Thoracic aorta (tissue), 2 donors: ENCODE measurements at regions not wholly inside any gene's neighbourhood (a gene's known extent, or its start where the extent isn't known, plus 50 kb on each side); places are given as distances from the start of the nearest gene placed in this dataset.

ENCODE experiments used
- ATAC-seq: fragments of 150-250 bp; one replicate; pipeline ENCODE4 v1.8.0; 2017; ENCODE audit warnings: low read depth; ENCODE audit not compliant: insufficient number of reproducible peaks, low FRiP score
- DNase-seq: peaks from one replicate; pipeline ENCODE4 v3.0.0-alpha.2; 2020; ENCODE audit warnings: low spot score
- H3K27ac ChIP-seq, 2 donors: fragments of 200-600 bp; sonication (generic); 1 replicate in 1 of 2; 2 replicates in 1 of 2; pipeline ENCODE4 v1.5.1; 2016; ENCODE audit warnings: mild to moderate bottlenecking in 2 of 2, moderate library complexity in 2 of 2
- H3K27me3 ChIP-seq: fragments of 200-600 bp; sonication (generic); replicated peaks from 2 replicates; pipeline ENCODE4 v1.6.0; 2016; ENCODE audit warnings: mild to moderate bottlenecking; ENCODE audit not compliant: insufficient read depth
- H3K36me3 ChIP-seq: fragments of 200-600 bp; sonication (generic); one replicate; pipeline ENCODE4 v1.5.1; 2016
- H3K4me1 ChIP-seq, 2 donors: fragments of 200-600 bp; sonication (generic); 1 replicate in 1 of 2; 2 replicates in 1 of 2; pipeline versions ENCODE4 v1.5.1 to v1.6.0; 2016; ENCODE audit warnings: low read depth in 2 of 2, mild to moderate bottlenecking in 1 of 2; ENCODE audit not compliant: control insufficient read depth in 1 of 2
- H3K4me3 ChIP-seq: fragments of 200-600 bp; sonication (generic); 2 replicates; pipeline ENCODE4 v1.5.1; 2016; ENCODE audit warnings: mild to moderate bottlenecking
- H3K9me3 ChIP-seq: fragments of 200-600 bp; sonication (generic); 2 replicates; pipeline ENCODE4 v1.5.1; 2016
- CTCF ChIP-seq: fragments of 200-600 bp; sonication (generic); IDR thresholded peaks from one replicate; pipeline ENCODE4 v1.5.1; 2019; ENCODE audit warnings: antibody characterized with exemption

GRCh38 chr11:36945384-36945783 lies 347.3 kb upstream of the RAG2 start:
- Histone ChIP-seq H3K27me3 (no peaks in the 10 kb centered on the region), H3K4me1 (no peaks in the 10 kb centered on the region), H3K27ac (no peak overlapping the region), H3K36me3 (no peaks in the 10 kb centered on the region), H3K9me3 (no peaks in the 10 kb centered on the region), H3K4me3 (no peak overlapping the region)
- DNase-seq (no peak), ATAC-seq (no peak)
- TF ChIP-seq CTCF = no peak

- no peak overlapping the region for H3K27ac ChIP-seq
- H3K4me1 ChIP-seq = no peaks in the 10 kb centered on the region
- no peaks in the 10 kb centered on the region for H3K9me3 ChIP-seq
- no peaks in the 10 kb centered on the region for H3K27me3 ChIP-seq
- no peak for TF ChIP-seq CTCF
- no peaks in the 10 kb centered on the region for H3K36me3 ChIP-seq
- H3K4me3 ChIP-seq = no peak overlapping the region
- DNase-seq = no peak
- ATAC-seq = no peak
These were observed 335.4 kb upstream of the RAG2 start for GRCh38 chr11:36933481-36933880.

GRCh38 chr11:36931139-36931538 lies 333.1 kb upstream of the RAG2 start:
- H3K27ac ChIP-seq = no peak overlapping the region
- no peaks in the 10 kb centered on the region for H3K27me3 ChIP-seq
- DNase-seq = no peak
- no peaks in the 10 kb centered on the region for H3K9me3 ChIP-seq
- TF ChIP-seq CTCF = no peak
- no peaks in the 10 kb centered on the region for H3K36me3 ChIP-seq
- ATAC-seq = no peak
- H3K4me1 ChIP-seq = no peaks in the 10 kb centered on the region
- H3K4me3 ChIP-seq = no peak overlapping the region

- Histone ChIP-seq H3K27me3 (no peaks in the 10 kb centered on the region), H3K9me3 (no peaks in the 10 kb centered on the region), H3K4me1 (no peaks in the 10 kb centered on the region), H3K36me3 (no peaks in the 10 kb centered on the region), H3K4me3 (no peak overlapping the region), H3K27ac (no peak overlapping the region)
- no peak for TF ChIP-seq CTCF
- ATAC-seq (no peak), DNase-seq (no peak)
These were observed 332.2 kb upstream of the RAG2 start for GRCh38 chr11:36930256-36930655.

GRCh38 chr11:36929401-36929800 lies 331.4 kb upstream of the RAG2 start:
- ATAC-seq (no peak), DNase-seq (no peak)
- Histone ChIP-seq H3K27ac (no peak overlapping the region), H3K27me3 (no peaks in the 10 kb centered on the region), H3K36me3 (no peaks in the 10 kb centered on the region), H3K4me1 (no peaks in the 10 kb centered on the region), H3K9me3 (no peaks in the 10 kb centered on the region), H3K4me3 (no peak overlapping the region)
- no peak for TF ChIP-seq CTCF
